Prostate gland (tissue), 2 donors: ENCODE measurements at regions not wholly inside any gene's neighbourhood (a gene's known extent, or its start where the extent isn't known, plus 50 kb on each side); places are given as distances from the start of the nearest gene placed in this dataset.

Experiments used
- small RNA-seq, 2 donors: library from RNA; depleted of rRNA; stranded (forward); fragments of <200 nt; gene quantifications; one replicate each; pipeline ENCODE3, GENCODE V24; 2016

Small RNA genes in the stretch of these regions (small RNA-seq; reads per million reads assigned to genes)
- 0 reads per million in 2 donors for gene AC013262.1
- gene AC138623.1, result 0 reads per million in 2 donors
- gene RF00019, result 0 reads per million in 2 donors
- gene RN7SL201P, result 0 reads per million in 2 donors
- gene RNA5SP99, result 0.19 to 1.0 reads per million in 2 donors
- 0 reads per million in 2 donors for gene RNU6-1312P
- gene RNU6-685P, result 0 reads per million in 2 donors
- 0 reads per million in 2 donors for gene RPL37P10
